CD4-positive, CD25-positive, alpha-beta regulatory T cell (primary cell): ENCODE measurements at regions not wholly inside any gene's neighbourhood (a gene's known extent, or its start where the extent isn't known, plus 50 kb on each side); places are given as distances from the start of the nearest gene placed in this dataset.
A peak's percentile ranks its signal among the peaks of the same experiment; 100 is the strongest.
"Not testable (repeated sequence)": the region's sequence is repeated elsewhere in the genome, so short reads cannot be mapped to it uniquely, and the experiment has no call there.

Source experiments
- ATAC-seq, 2 donors: fragments of 150-1000 bp; cut with Tn5 transposase; one replicate each; pipeline ENCODE4 v1.10.0; 2021; ENCODE audit warnings: low read depth in 2 of 2, moderate number of reproducible peaks in 2 of 2, moderate library complexity in 1 of 2
- DNase-seq, 3 donors: peaks; one replicate each; pipeline versions ENCODE4 v3.0.0 to v3.0.0-alpha.2; 2012 to 2022; ENCODE audit warnings: mixed read lengths in 1 of 3
- H3K27ac ChIP-seq: one replicate; pipeline ENCODE4 v1.7.0; 2013; ENCODE audit warnings: mild to moderate bottlenecking, low read length; ENCODE audit not compliant: insufficient read depth, poor library complexity, severe bottlenecking
- H3K27me3 ChIP-seq: one replicate; pipeline ENCODE4 v1.7.0; 2013; ENCODE audit warnings: low read length; ENCODE audit not compliant: control insufficient read depth, insufficient read depth
- H3K36me3 ChIP-seq: one replicate; pipeline ENCODE4 v1.7.0; 2013; ENCODE audit warnings: mild to moderate bottlenecking, low read length, moderate library complexity; ENCODE audit not compliant: control insufficient read depth, insufficient read depth
- H3K4me1 ChIP-seq: 2 replicates; pipeline ENCODE4 v1.7.0; 2013; ENCODE audit warnings: mild to moderate bottlenecking, low read length; ENCODE audit not compliant: insufficient read depth, control insufficient read depth, poor library complexity, severe bottlenecking
- H3K4me3 ChIP-seq: one replicate; pipeline ENCODE4 v1.7.0; 2013; ENCODE audit warnings: low read depth, mild to moderate bottlenecking, low read length, moderate library complexity
- H3K9me3 ChIP-seq, 2 experiments: 1 replicate in 1 of 2; 2 replicates in 1 of 2; pipeline ENCODE4 v1.7.0; 2013; ENCODE audit warnings: low read length in 2 of 2, mild to moderate bottlenecking in 1 of 2, moderate library complexity in 1 of 2; ENCODE audit not compliant: control insufficient read depth in 2 of 2
- H3K27ac Mint-ChIP-seq, 3 donors: one replicate each; pipeline ENCODE4 v1.8.0; 2020 to 2022; ENCODE audit warnings: mild to moderate bottlenecking in 3 of 3, mixed read lengths in 3 of 3, moderate library complexity in 2 of 3
- H3K27me3 Mint-ChIP-seq: one replicate; pipeline ENCODE4 v1.8.0; 2022; ENCODE audit warnings: mild to moderate bottlenecking, mixed read lengths
- H3K36me3 Mint-ChIP-seq: one replicate; pipeline ENCODE4 v1.8.0; 2020; ENCODE audit warnings: mixed read lengths
- H3K4me1 Mint-ChIP-seq, 4 donors: one replicate each; pipeline ENCODE4 v1.8.0; 2020 to 2022; ENCODE audit warnings: mixed read lengths in 4 of 4, mild to moderate bottlenecking in 1 of 4
- H3K4me3 Mint-ChIP-seq, 4 donors: one replicate each; pipeline ENCODE4 v1.8.0; 2020 to 2022; ENCODE audit warnings: mild to moderate bottlenecking in 4 of 4, mixed read lengths in 4 of 4, moderate library complexity in 3 of 4
- H3K9me3 Mint-ChIP-seq, 7 donors: one replicate each; pipeline ENCODE4 v1.8.0; 2020 to 2022; ENCODE audit warnings: mixed read lengths in 7 of 7, mild to moderate bottlenecking in 3 of 7, moderate library complexity in 2 of 7

- ATAC-seq: no peak
These were observed 247.4 kb upstream of the CHD1 start for GRCh38 chr5:99176186-99176585.

GRCh38 chr5:99169309-99169708 is 240.5 kb upstream of the CHD1 start:
- Mint-ChIP-seq H3K36me3 (no peaks in the 10 kb centered on the region), H3K4me1 (no peaks in the 10 kb centered on the region), H3K9me3 (peaks cover 0 to 5% (median 0%) of the 10 kb centered on the region in 7 donors), H3K27me3 (no peaks in the 10 kb centered on the region), H3K4me3 (no peak overlapping the region), H3K27ac (no peak overlapping the region)
- ATAC-seq (no peak), DNase-seq (no peak)
- H3K27ac ChIP-seq: no peak overlapping the region
- H3K36me3 ChIP-seq: no peaks in the 10 kb centered on the region
- no peaks in the 10 kb centered on the region for H3K27me3 ChIP-seq
- no peak overlapping the region for H3K4me3 ChIP-seq
- no peaks in the 10 kb centered on the region for H3K4me1 ChIP-seq
- no peaks in the 10 kb centered on the region for H3K9me3 ChIP-seq

More at GRCh38 chr5:99176186-99176585, 247.4 kb upstream of the CHD1 start:
- Mint-ChIP-seq H3K9me3 (peaks cover 0 to 5% (median 0%) of the 10 kb centered on the region in 7 donors), H3K4me1 (no peaks in the 10 kb centered on the region), H3K36me3 (no peaks in the 10 kb centered on the region), H3K27ac (no peak overlapping the region), H3K27me3 (no peaks in the 10 kb centered on the region), H3K4me3 (no peak overlapping the region)
- Histone ChIP-seq H3K27me3 (no peaks in the 10 kb centered on the region), H3K36me3 (no peaks in the 10 kb centered on the region), H3K27ac (no peak overlapping the region), H3K9me3 (no peaks in the 10 kb centered on the region), H3K4me3 (no peak overlapping the region), H3K4me1 (no peaks in the 10 kb centered on the region)
- DNase-seq: no peak

GRCh38 chr5:99161538-99161937 is 232.7 kb upstream of the CHD1 start:
- not testable (repeated sequence) for H3K4me1 Mint-ChIP-seq, H3K27me3 ChIP-seq, H3K36me3 ChIP-seq, H3K36me3 Mint-ChIP-seq, DNase-seq, H3K27me3 Mint-ChIP-seq, ATAC-seq, H3K4me1 ChIP-seq, H3K27ac ChIP-seq, H3K9me3 ChIP-seq, H3K4me3 Mint-ChIP-seq, H3K9me3 Mint-ChIP-seq, H3K27ac Mint-ChIP-seq, H3K4me3 ChIP-seq

DNA sequence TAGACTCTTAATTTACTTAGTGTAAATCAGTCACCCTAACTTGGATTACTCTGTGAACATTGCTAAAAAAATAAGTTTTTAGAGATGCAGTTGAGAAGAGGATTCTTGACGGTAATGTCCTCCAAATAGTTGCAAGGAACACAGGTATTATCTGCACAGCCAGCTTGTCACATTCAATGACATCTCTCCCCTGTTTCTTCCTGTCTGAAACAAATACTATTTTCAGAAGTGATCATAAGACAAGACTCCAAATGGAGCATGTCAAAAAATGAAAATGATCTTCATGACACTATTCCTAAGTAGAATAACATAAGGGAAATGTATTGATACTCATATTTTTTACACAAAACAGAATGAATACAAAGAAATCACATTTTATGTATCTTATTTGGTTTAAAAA is 227.9 kb upstream of the CHD1 start:
- H3K4me3 ChIP-seq: no peak overlapping the region
- Mint-ChIP-seq H3K4me3 (no peak overlapping the region), H3K27ac (peak overlapping the region in 1 of 3 donors; percentile 20), H3K9me3 (peaks cover 0 to 2% (median 0%) of the 10 kb centered on the region in 7 donors), H3K4me1 (no peaks in the 10 kb centered on the region), H3K27me3 (peaks cover 4% of the 10 kb centered on the region), H3K36me3 (no peaks in the 10 kb centered on the region)
- ATAC-seq: no peak
- no peaks in the 10 kb centered on the region for H3K9me3 ChIP-seq
- H3K27ac ChIP-seq: no peak overlapping the region
- no peaks in the 10 kb centered on the region for H3K36me3 ChIP-seq
- no peak for DNase-seq
- H3K27me3 ChIP-seq: no peaks in the 10 kb centered on the region
- H3K4me1 ChIP-seq: no peaks in the 10 kb centered on the region

DNA sequence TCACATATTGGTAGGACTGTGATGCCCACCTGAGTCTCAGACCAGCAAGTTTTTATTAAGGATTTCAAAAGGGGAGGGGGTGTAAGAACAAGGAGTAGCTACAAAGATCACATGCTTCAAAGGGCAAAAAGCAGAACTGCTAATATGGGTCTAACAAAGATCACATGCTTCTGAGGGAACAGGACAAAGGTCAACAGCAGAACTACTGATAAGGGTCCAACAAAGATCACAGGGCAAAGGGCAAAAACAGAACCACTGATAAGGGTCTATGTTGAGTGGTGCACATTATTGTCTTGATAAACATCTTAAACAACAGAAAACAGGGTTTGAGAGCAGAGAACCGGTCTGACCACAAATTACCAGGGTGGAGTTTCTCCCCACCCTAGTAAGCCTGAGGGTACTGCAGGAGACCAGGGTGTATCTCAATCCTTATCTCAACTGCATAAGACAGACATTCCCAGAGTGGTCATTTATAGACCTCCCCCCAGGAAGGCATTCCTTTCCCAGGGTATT is 214.5 kb upstream of the CHD1 start:
- H3K4me1 Mint-ChIP-seq, H3K27ac Mint-ChIP-seq, DNase-seq, H3K4me3 Mint-ChIP-seq, ATAC-seq, H3K27ac ChIP-seq, H3K4me3 ChIP-seq, H3K4me1 ChIP-seq, H3K27me3 Mint-ChIP-seq, H3K27me3 ChIP-seq, H3K36me3 Mint-ChIP-seq, H3K9me3 ChIP-seq, H3K36me3 ChIP-seq: not testable (repeated sequence)
- H3K9me3 Mint-ChIP-seq: peaks cover 2 to 23% (median 8%) of the 10 kb centered on the region in 7 donors

DNA sequence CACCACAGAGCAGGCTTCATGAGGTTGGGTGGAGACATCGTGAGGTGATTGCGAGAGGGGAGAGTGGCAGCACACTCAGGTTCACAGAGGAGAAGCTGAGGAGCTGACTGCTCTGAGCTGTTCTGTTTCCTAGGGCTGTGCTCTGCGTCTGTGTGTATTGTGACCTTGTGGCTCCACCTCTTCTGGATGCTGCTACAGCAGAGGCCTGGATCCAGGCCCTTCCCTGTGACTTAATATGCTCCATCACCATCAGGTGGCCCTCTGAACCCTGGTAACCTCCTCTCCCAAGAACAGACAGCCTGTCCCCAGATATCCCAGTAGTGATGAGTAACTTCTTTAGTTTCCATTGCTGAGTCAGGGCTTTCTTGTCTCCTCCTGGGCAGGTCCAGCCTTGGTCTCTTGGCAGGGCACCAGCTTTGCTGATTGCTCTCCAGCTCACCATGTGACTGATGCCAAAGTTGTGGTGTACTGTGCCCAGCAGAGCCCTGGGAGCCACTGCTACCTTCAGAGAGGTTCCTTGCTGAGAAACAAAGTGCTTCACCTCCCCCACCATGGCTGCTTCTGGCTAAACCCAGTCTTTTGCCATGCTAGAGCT is 212.8 kb upstream of the CHD1 start:
- Mint-ChIP-seq H3K27me3 (peaks cover 6% of the 10 kb centered on the region), H3K36me3 (no peaks in the 10 kb centered on the region), H3K27ac (no peak overlapping the region), H3K4me3 (no peak overlapping the region), H3K4me1 (no peaks in the 10 kb centered on the region), H3K9me3 (peaks cover 2 to 17% (median 8%) of the 10 kb centered on the region in 7 donors)
- no peak for ATAC-seq
- no peaks in the 10 kb centered on the region for H3K4me1 ChIP-seq
- no peaks in the 10 kb centered on the region for H3K27me3 ChIP-seq
- H3K4me3 ChIP-seq: no peak overlapping the region
- DNase-seq: no peak
- H3K27ac ChIP-seq: no peak overlapping the region
- peaks cover 3 to 6% of the 10 kb centered on the region in 2 experiments for H3K9me3 ChIP-seq
- no peaks in the 10 kb centered on the region for H3K36me3 ChIP-seq

DNA sequence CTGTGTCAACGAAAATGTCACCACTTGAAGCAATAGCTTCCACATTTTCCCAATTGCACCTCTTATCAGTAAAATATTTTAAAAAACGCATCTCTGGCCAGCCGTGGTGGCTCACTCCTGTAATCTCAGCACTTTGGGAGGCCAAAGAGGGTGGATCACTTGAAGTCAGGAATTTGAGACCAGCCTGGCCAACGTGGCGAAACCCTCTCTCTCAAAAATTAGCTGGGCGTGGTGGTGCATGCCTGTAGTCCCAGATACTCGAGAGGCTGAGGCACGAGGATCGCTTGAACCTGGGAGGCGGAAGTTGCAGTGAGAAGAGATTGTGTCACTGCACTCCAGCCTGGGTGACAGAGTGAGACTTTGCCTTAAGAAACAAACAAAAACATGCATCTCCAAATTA is 210.1 kb upstream of the CHD1 start:
- H3K27me3 ChIP-seq: peaks cover 2% of the 10 kb centered on the region
- ATAC-seq (no peak), DNase-seq (no peak)
- H3K4me1 ChIP-seq: no peaks in the 10 kb centered on the region
- Mint-ChIP-seq H3K27me3 (peaks cover 2% of the 10 kb centered on the region), H3K4me3 (no peak overlapping the region), H3K36me3 (no peaks in the 10 kb centered on the region), H3K27ac (no peak overlapping the region), H3K4me1 (no peaks in the 10 kb centered on the region), H3K9me3 (peaks cover 0 to 13% (median 4%) of the 10 kb centered on the region in 7 donors)
- peaks cover 3 to 6% of the 10 kb centered on the region in 2 experiments for H3K9me3 ChIP-seq
- H3K4me3 ChIP-seq: no peak overlapping the region
- no peaks in the 10 kb centered on the region for H3K36me3 ChIP-seq
- no peak overlapping the region for H3K27ac ChIP-seq

GRCh38 chr5:99133921-99134320 is 205.1 kb upstream of the CHD1 start:
- H3K4me3 Mint-ChIP-seq: no peak overlapping the region
- H3K27ac ChIP-seq: no peak overlapping the region
- no peaks in the 10 kb centered on the region for H3K36me3 ChIP-seq
- H3K4me3 ChIP-seq: no peak overlapping the region
- H3K36me3 Mint-ChIP-seq: no peaks in the 10 kb centered on the region
- no peak overlapping the region for H3K27ac Mint-ChIP-seq
- no peaks in the 10 kb centered on the region for H3K9me3 Mint-ChIP-seq
- peaks cover 6% of the 10 kb centered on the region for H3K27me3 ChIP-seq
- no peaks in the 10 kb centered on the region for H3K4me1 Mint-ChIP-seq
- ATAC-seq (no peak), DNase-seq (no peak)
- H3K27me3 Mint-ChIP-seq: no peaks in the 10 kb centered on the region
- no peaks in the 10 kb centered on the region for H3K4me1 ChIP-seq
- H3K9me3 ChIP-seq: no peaks in the 10 kb centered on the region
